GM12878 (cell line): ENCODE measurements at regions not wholly inside any gene's neighbourhood (a gene's known extent, or its start where the extent isn't known, plus 50 kb on each side); places are given as distances from the start of the nearest gene placed in this dataset.

Experiments
- ATAC-seq: fragments of 200-7000 bp; cut with Tn5 transposase; 3 replicates; pipeline ENCODE4 v1.9.1; 2020; ENCODE audit warnings: mild to moderate bottlenecking, moderate library complexity
- BruUV-seq: library from RNA; stranded (reverse); fragments of 400-500 nt; replicated peaks from 2 replicates; lab custom pipeline; 2021; lab: Mats Ljungman, UMichigan
- CTCF ChIA-PET: fragments of 300-600 bp; sonication (Branson Sonifier 250); formaldehyde crosslinking; extraction: SDS; loops from one replicate; lab custom pipeline; 2021; ENCODE audit warnings: inconsistent platforms; lab: Yijun Ruan, JAX
- POLR2A ChIA-PET: fragments of 350-600 bp; formaldehyde crosslinking; extraction: SDS; loops from one replicate; lab custom pipeline; 2021; ENCODE audit warnings: inconsistent platforms; lab: Charles Lee
- RAD21 ChIA-PET: fragments of 300-600 bp; sonication (Branson Sonifier 250); formaldehyde crosslinking; loops from one replicate; lab custom pipeline; 2023; ENCODE audit warnings: antibody characterized with exemption; ENCODE audit not compliant: unreplicated experiment; lab: Charles Lee
- SMC1A ChIA-PET: fragments of 300-600 bp; sonication (Branson Sonifier 250); formaldehyde crosslinking; loops from one replicate; lab custom pipeline; 2023; ENCODE audit not compliant: unreplicated experiment, uncharacterized antibody; lab: Charles Lee
- DNase-seq: peaks from one replicate; pipeline ENCODE4 v3.0.0-alpha.2; 2011; ENCODE audit warnings: low read depth, low spot score
- FAIRE-seq: peaks from 3 replicates; lab custom pipeline; 2011; peaks lifted over from hg19 to GRCh38; lab: Jason Lieb, UNC
- H2AFZ ChIP-seq: 2 replicates; pipeline ENCODE4 v1.6.0; 2011; ENCODE audit warnings: low read depth, low read length, control low read depth; ENCODE audit not compliant: control insufficient read depth
- H3K27ac ChIP-seq: 2 replicates; pipeline ENCODE4 v1.5.1; 2011; ENCODE audit warnings: control low read depth; ENCODE audit not compliant: control insufficient read depth, insufficient read depth
- H3K27me3 ChIP-seq, 2 experiments: replicated peaks in 1 of 2; 2 replicates each; pipeline versions ENCODE4 v1.6.0 to v1.6.1; 2011; ENCODE audit warnings: low read length in 1 of 2; ENCODE audit not compliant: control insufficient read depth in 2 of 2, insufficient read depth in 2 of 2
- H3K36me3 ChIP-seq, 2 experiments: 2 replicates each; pipeline ENCODE4 v1.5.1; 2011; ENCODE audit warnings: low read length in 1 of 2; ENCODE audit not compliant: control insufficient read depth in 2 of 2, insufficient read depth in 2 of 2
- H3K4me1 ChIP-seq: 2 replicates; pipeline ENCODE4 v1.6.1; 2011; ENCODE audit warnings: mild to moderate bottlenecking, low read length, moderate library complexity, mixed read lengths; ENCODE audit not compliant: control insufficient read depth, insufficient read depth
- H3K4me2 ChIP-seq: 2 replicates; pipeline ENCODE4 v1.6.0; 2011; ENCODE audit warnings: control low read depth; ENCODE audit not compliant: control insufficient read depth, insufficient read depth
- H3K4me3 ChIP-seq: fragments of 200-600 bp; sonication (generic); 2 replicates; pipeline ENCODE4 v1.5.1; 2016
- H3K79me2 ChIP-seq: 2 replicates; pipeline ENCODE4 v1.6.0; 2011; ENCODE audit warnings: low read length; ENCODE audit not compliant: control insufficient read depth, insufficient read depth
- H3K9ac ChIP-seq: 2 replicates; pipeline ENCODE4 v1.8.0; 2011; ENCODE audit warnings: low read length, control low read depth, mixed read lengths; ENCODE audit not compliant: control insufficient read depth, insufficient read depth
- H3K9me3 ChIP-seq: replicated peaks from 3 replicates; pipeline ENCODE4 v1.5.1; 2011; ENCODE audit warnings: mild to moderate bottlenecking, low read length; ENCODE audit not compliant: control insufficient read depth, insufficient read depth
- H4K20me1 ChIP-seq: 2 replicates; pipeline ENCODE4 v1.6.0; 2011; ENCODE audit not compliant: control insufficient read depth, insufficient read depth
- CREB1 ChIP-seq: IDR thresholded peaks from 2 replicates; pipeline ENCODE4 v1.6.1; 2012; ENCODE audit warnings: low read depth, mild to moderate bottlenecking, inconsistent platforms
- DPF2 ChIP-seq: fragments of 450-650 bp; IDR thresholded peaks from 2 replicates; pipeline ENCODE4 v1.6.1; 2017; ENCODE audit warnings: mild to moderate bottlenecking
- E2F8 ChIP-seq: fragments of 450-650 bp; IDR thresholded peaks from 2 replicates; pipeline ENCODE4 v1.6.1; 2018; ENCODE audit warnings: mild to moderate bottlenecking, low read depth, moderate library complexity; ENCODE audit not compliant: partially characterized antibody
- GATAD2B ChIP-seq: fragments of 450-650 bp; conservative IDR thresholded peaks from 2 replicates; pipeline ENCODE4 v1.6.1; 2017; ENCODE audit warnings: low read depth, mild to moderate bottlenecking, moderate library complexity
- HDAC2 ChIP-seq: fragments of 200-600 bp; sonication (generic); IDR thresholded peaks from 2 replicates; pipeline ENCODE4 v1.6.1; 2017
- RAD21 ChIP-seq: IDR thresholded peaks from 2 replicates; pipeline ENCODE4 v1.6.1; 2011; ENCODE audit warnings: mild to moderate bottlenecking, low read depth, low read length, moderate library complexity; ENCODE audit not compliant: insufficient read depth
- TCF7 ChIP-seq: IDR thresholded peaks from 2 replicates; pipeline ENCODE4 v1.6.1; 2014; ENCODE audit warnings: antibody characterized with exemption, borderline replicate concordance
- ZBED1 ChIP-seq: IDR thresholded peaks from 2 replicates; pipeline ENCODE4 v1.6.1; 2016; ENCODE audit warnings: borderline replicate concordance
- WGBS: methylation state at CpG from one replicate; pipeline ENCODE4 v1.1.6; 2016; ENCODE audit warnings: low lambda C conversion rate; ENCODE audit not compliant: insufficient replicate concordance, insufficient coverage; ENCODE audit errors: missing lambda C conversion rate; 5-methylcytosine and 5-hydroxymethylcytosine counted together
- in situ Hi-C: fragments of 300-500 bp; cut with MboI; formaldehyde crosslinking; loops from 9 replicates; pipeline ENCODE4 v1.14.3; 2018; ENCODE audit warnings: mixed read lengths
- intact Hi-C: fragments of 100-400 bp; cut with micrococcal nuclease; formaldehyde crosslinking; loops from one replicate; pipeline ENCODE4 v1.14.2; 2022; ENCODE audit not compliant: unreplicated experiment
- TF ChIP-seq, protein P1 (sequence below): fragments of 450-650 bp; IDR thresholded peaks from 2 replicates; pipeline ENCODE4 v1.6.1; 2017; ENCODE audit warnings: low read depth, mild to moderate bottlenecking, moderate library complexity
- TF ChIP-seq, protein P2 (sequence below): IDR thresholded peaks from 2 replicates; pipeline ENCODE4 v1.6.1; 2011; ENCODE audit warnings: mild to moderate bottlenecking, low read depth, low read length, moderate library complexity; ENCODE audit not compliant: insufficient replicate concordance
- TF ChIP-seq, protein P3 (sequence below): IDR thresholded peaks from 2 replicates; pipeline ENCODE4 v1.6.1; 2012; ENCODE audit warnings: low read length, inconsistent platforms

DNA sequence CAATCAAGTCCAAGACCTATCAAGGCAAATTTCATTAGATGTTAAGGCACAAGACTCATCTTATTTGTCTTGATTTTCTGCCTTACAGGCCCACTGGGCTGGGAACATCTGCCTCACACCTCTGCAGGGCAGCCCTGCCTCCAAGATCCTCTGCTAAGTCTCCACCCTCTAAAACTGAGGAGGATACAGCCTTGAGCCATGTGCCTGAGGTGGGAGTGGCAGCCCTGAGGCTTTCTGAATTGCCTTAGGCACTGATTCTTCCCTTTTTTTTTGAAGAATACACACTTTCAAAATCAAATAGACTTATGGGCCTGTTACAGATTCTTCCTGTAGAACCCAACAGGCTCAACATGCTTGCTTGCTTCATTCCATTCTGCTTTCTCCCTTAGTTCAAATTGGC lies 544.3 kb upstream of the ADAMTS5 start (continued):
- TF ChIP-seq CREB1 (no peak), TCF7 (no peak), DPF2 (no peak), HDAC2 (no peak)

- no peaks in the 10 kb centered on the region for H4K20me1 ChIP-seq
- intact Hi-C loops (no loop called here), in situ Hi-C loops (no loop called here)
- ChIA-PET CTCF (no interaction called here), POLR2A (no interaction called here), RAD21 (no interaction called here), SMC1A (no interaction called here)
- WGBS: 22% methylated on average over 4 of the region's 4 CpGs
- no peak overlapping the region for H3K4me2 ChIP-seq
- H3K27ac ChIP-seq: no peak overlapping the region
- no peak overlapping the region for H2AFZ ChIP-seq
- H3K4me1 ChIP-seq: no peaks in the 10 kb centered on the region
- no peak for DNase-seq
- FAIRE-seq: no peak
- no peaks in the 10 kb centered on the region for H3K36me3 ChIP-seq
- no peak overlapping the region for H3K9ac ChIP-seq
- no peaks in the 10 kb centered on the region for H3K9me3 ChIP-seq
- H3K27me3 ChIP-seq: no peaks in the 10 kb centered on the region
- no peak overlapping the region for H3K4me3 ChIP-seq
- TF ChIP-seq, protein P1, sequence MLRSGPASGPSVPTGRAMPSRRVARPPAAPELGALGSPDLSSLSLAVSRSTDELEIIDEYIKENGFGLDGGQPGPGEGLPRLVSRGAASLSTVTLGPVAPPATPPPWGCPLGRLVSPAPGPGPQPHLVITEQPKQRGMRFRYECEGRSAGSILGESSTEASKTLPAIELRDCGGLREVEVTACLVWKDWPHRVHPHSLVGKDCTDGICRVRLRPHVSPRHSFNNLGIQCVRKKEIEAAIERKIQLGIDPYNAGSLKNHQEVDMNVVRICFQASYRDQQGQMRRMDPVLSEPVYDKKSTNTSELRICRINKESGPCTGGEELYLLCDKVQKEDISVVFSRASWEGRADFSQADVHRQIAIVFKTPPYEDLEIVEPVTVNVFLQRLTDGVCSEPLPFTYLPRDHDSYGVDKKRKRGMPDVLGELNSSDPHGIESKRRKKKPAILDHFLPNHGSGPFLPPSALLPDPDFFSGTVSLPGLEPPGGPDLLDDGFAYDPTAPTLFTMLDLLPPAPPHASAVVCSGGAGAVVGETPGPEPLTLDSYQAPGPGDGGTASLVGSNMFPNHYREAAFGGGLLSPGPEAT: no peak
- TF ChIP-seq, protein P2, sequence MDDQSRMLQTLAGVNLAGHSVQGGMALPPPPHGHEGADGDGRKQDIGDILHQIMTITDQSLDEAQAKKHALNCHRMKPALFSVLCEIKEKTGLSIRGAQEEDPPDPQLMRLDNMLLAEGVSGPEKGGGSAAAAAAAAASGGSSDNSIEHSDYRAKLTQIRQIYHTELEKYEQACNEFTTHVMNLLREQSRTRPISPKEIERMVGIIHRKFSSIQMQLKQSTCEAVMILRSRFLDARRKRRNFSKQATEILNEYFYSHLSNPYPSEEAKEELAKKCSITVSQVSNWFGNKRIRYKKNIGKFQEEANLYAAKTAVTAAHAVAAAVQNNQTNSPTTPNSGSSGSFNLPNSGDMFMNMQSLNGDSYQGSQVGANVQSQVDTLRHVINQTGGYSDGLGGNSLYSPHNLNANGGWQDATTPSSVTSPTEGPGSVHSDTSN: no peak
- TF ChIP-seq RAD21: no peak
- TF ChIP-seq E2F8: no peak
- TF ChIP-seq ZBED1: no peak
- TF ChIP-seq, protein P3, sequence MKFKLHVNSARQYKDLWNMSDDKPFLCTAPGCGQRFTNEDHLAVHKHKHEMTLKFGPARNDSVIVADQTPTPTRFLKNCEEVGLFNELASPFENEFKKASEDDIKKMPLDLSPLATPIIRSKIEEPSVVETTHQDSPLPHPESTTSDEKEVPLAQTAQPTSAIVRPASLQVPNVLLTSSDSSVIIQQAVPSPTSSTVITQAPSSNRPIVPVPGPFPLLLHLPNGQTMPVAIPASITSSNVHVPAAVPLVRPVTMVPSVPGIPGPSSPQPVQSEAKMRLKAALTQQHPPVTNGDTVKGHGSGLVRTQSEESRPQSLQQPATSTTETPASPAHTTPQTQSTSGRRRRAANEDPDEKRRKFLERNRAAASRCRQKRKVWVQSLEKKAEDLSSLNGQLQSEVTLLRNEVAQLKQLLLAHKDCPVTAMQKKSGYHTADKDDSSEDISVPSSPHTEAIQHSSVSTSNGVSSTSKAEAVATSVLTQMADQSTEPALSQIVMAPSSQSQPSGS: no peak
- TF ChIP-seq GATAD2B: no peak
- BruUV-seq: no TSS peak
- no peak for ATAC-seq
- no peaks in the 10 kb centered on the region for H3K79me2 ChIP-seq
Measured at GRCh38 chr21:27507695-27508094, 540.8 kb upstream of the ADAMTS5 start.
